ENCODE measurements at regions not wholly inside any gene's neighbourhood (a gene's known extent, or its start where the extent isn't known, plus 50 kb on each side); places are given as distances from the start of the nearest gene placed in this dataset.

GRCh38 chr7:132643302-132643701 is 67.0 kb upstream of the PLXNA4 start (continued):
- TF ChIP-seq EGR1 (IDR thresholded peaks at IDR 0.05; ENCODE audit: low read depth in 2 of 2) (no peak), MAX (IDR thresholded peaks at IDR 0.05) (no peak), HNF4A (conservative IDR thresholded peaks at IDR 0.05) (no peak)

GRCh38 chr7:132641238-132641637 is 65.0 kb upstream of the PLXNA4 start:
- Histone ChIP-seq H3K9me3 (ENCODE audit: control insufficient read depth in 4 of 4, low read length in 3 of 4) (no peaks in the 10 kb centered on the region), H3K9ac (ENCODE audit: low read depth in 1 of 2, low read length in 2 of 2) (no peak overlapping the region), H3K36me3 (ENCODE audit: control insufficient read depth in 4 of 4, insufficient read depth in 3 of 4, low read depth in 1 of 4, low read length in 3 of 4) (no peaks in the 10 kb centered on the region), H3K27ac (ENCODE audit: low read depth in 1 of 2, low read length in 2 of 2) (no peak overlapping the region), H3K4me1 (ENCODE audit: control insufficient read depth in 4 of 4, insufficient read depth in 4 of 4, low read length in 3 of 4) (no peaks in the 10 kb centered on the region), H3K4me3 (ENCODE audit: low read depth in 1 of 3, low read length in 3 of 3) (no peak overlapping the region), H3K27me3 (ENCODE audit: control insufficient read depth in 4 of 4, insufficient read depth in 4 of 4, low read length in 3 of 4) (no peaks in the 10 kb centered on the region)
- TF ChIP-seq REST (IDR thresholded peaks at IDR 0.05) (no peak), SP1 (IDR thresholded peaks at IDR 0.05) (no peak), MAX (IDR thresholded peaks at IDR 0.05) (no peak), EGR1 (IDR thresholded peaks at IDR 0.05; ENCODE audit: low read depth in 2 of 2) (no peak), ZBTB33 (IDR thresholded peaks at IDR 0.05) (no peak), RAD21 (IDR thresholded peaks at IDR 0.05) (no peak), YY1 (IDR thresholded peaks at IDR 0.05) (no peak)
- DNase-seq (ENCODE audit: low spot score), result no peak
- 99% methylated on average over 1 of the region's 1 CpG for WGBS

- Histone ChIP-seq H3K4me1 (ENCODE audit: control insufficient read depth in 4 of 4, insufficient read depth in 4 of 4, low read length in 3 of 4) (no peaks in the 10 kb centered on the region), H3K27ac (ENCODE audit: low read depth in 1 of 2, low read length in 2 of 2) (no peak overlapping the region), H3K27me3 (ENCODE audit: control insufficient read depth in 4 of 4, insufficient read depth in 4 of 4, low read length in 3 of 4) (no peaks in the 10 kb centered on the region), H3K9ac (ENCODE audit: low read depth in 1 of 2, low read length in 2 of 2) (no peak overlapping the region), H3K9me3 (ENCODE audit: control insufficient read depth in 4 of 4, low read length in 3 of 4) (no peaks in the 10 kb centered on the region), H3K36me3 (ENCODE audit: control insufficient read depth in 4 of 4, insufficient read depth in 3 of 4, low read depth in 1 of 4, low read length in 3 of 4) (no peaks in the 10 kb centered on the region), H3K4me3 (ENCODE audit: low read depth in 1 of 3, low read length in 3 of 3) (no peak overlapping the region)
- 82% methylated on average over 5 of the region's 5 CpGs for WGBS
- no peak for DNase-seq (ENCODE audit: low spot score)
- TF ChIP-seq GABPA (IDR thresholded peaks at IDR 0.05 in 1 of 2, conservative IDR thresholded peaks at IDR 0.05 in 1 of 2), result no peak
- TF ChIP-seq FOXA2 (IDR thresholded peaks at IDR 0.05), result no peak
Measured at GRCh38 chr7:132639983-132640382, 63.7 kb upstream of the PLXNA4 start.

GRCh38 chr7:132638000-132638399 is 61.7 kb upstream of the PLXNA4 start:
- no peaks in the 10 kb centered on the region for H3K4me1 ChIP-seq (ENCODE audit: control insufficient read depth in 4 of 4, insufficient read depth in 4 of 4, low read length in 3 of 4)
- WGBS, result 84% methylated on average over 6 of the region's 6 CpGs
- TF ChIP-seq CTCF (IDR thresholded peaks at IDR 0.05; ENCODE audit: low read depth, low read length, missing input control) (no peak), SP1 (IDR thresholded peaks at IDR 0.05) (no peak), EGR1 (IDR thresholded peaks at IDR 0.05; ENCODE audit: low read depth in 2 of 2) (no peak), ZBTB33 (IDR thresholded peaks at IDR 0.05) (no peak), FOXA2 (IDR thresholded peaks at IDR 0.05) (no peak), HNF4A (conservative IDR thresholded peaks at IDR 0.05) (no peak), HNF4G (IDR thresholded peaks at IDR 0.05) (no peak), RXRA (IDR thresholded peaks at IDR 0.05) (no peak), MAX (IDR thresholded peaks at IDR 0.05) (no peak), FOXA1 (IDR thresholded peaks at IDR 0.05) (no peak), NR2F2 (IDR thresholded peaks at IDR 0.05) (no peak), TAF1 (conservative IDR thresholded peaks at IDR 0.05) (no peak), GABPA (IDR thresholded peaks at IDR 0.05 in 1 of 2, conservative IDR thresholded peaks at IDR 0.05 in 1 of 2) (no peak)

More at GRCh38 chr7:132638000-132638399, 61.7 kb upstream of the PLXNA4 start:
- H3K9ac ChIP-seq (ENCODE audit: low read depth in 1 of 2, low read length in 2 of 2), result no peak overlapping the region
- H3K27ac ChIP-seq (ENCODE audit: low read depth in 1 of 2, low read length in 2 of 2), result no peak overlapping the region
- no peaks in the 10 kb centered on the region for H3K9me3 ChIP-seq (ENCODE audit: control insufficient read depth in 4 of 4, low read length in 3 of 4)
- H3K27me3 ChIP-seq (ENCODE audit: control insufficient read depth in 4 of 4, insufficient read depth in 4 of 4, low read length in 3 of 4), result no peaks in the 10 kb centered on the region
- H3K36me3 ChIP-seq (ENCODE audit: control insufficient read depth in 4 of 4, insufficient read depth in 3 of 4, low read depth in 1 of 4, low read length in 3 of 4), result no peaks in the 10 kb centered on the region
- DNase-seq (ENCODE audit: low spot score), result no peak
- no peak overlapping the region for H3K4me3 ChIP-seq (ENCODE audit: low read depth in 1 of 3, low read length in 3 of 3)
